SK-N-MC (cell line): ENCODE measurements at regions not wholly inside any gene's neighbourhood (a gene's known extent, or its start where the extent isn't known, plus 50 kb on each side); places are given as distances from the start of the nearest gene placed in this dataset.
"Not testable (repeated sequence)": the region's sequence is repeated elsewhere in the genome, so short reads cannot be mapped to it uniquely, and the experiment has no call there.

Source experiments
- DNase-seq: peaks from one replicate; pipeline ENCODE4 v3.0.0-alpha.2; 2011; ENCODE audit warnings: low read depth, low spot score
- H3K27ac ChIP-seq: fragments of 200-600 bp; sonication (generic); 2 replicates; pipeline ENCODE4 v1.5.1; 2016; ENCODE audit warnings: mixed run types
- H3K36me3 ChIP-seq: fragments of 200-600 bp; sonication (generic); 2 replicates; pipeline ENCODE4 v1.6.1; 2017; ENCODE audit warnings: antibody characterized with exemption, low read length, mixed read lengths; ENCODE audit not compliant: insufficient read depth
- H3K4me3 ChIP-seq: fragments of 200-600 bp; sonication (generic); 2 replicates; pipeline ENCODE4 v1.5.1; 2016
- H3K9ac ChIP-seq: fragments of 200-600 bp; sonication (generic); 2 replicates; pipeline ENCODE4 v1.8.0; 2017; ENCODE audit warnings: mixed run types, mixed read lengths; ENCODE audit not compliant: insufficient read length
- H3K9me3 ChIP-seq: fragments of 200-600 bp; sonication (generic); 2 replicates; pipeline ENCODE4 v1.6.1; 2017; ENCODE audit warnings: low read depth, mild to moderate bottlenecking, antibody characterized with exemption, low read length, moderate library complexity, mixed read lengths
- EZH2 ChIP-seq: fragments of 200-600 bp; sonication (generic); IDR thresholded peaks from one replicate; pipeline ENCODE4 v1.6.1; 2017; ENCODE audit warnings: antibody characterized with exemption
- FOXP2 ChIP-seq: optimal IDR thresholded peaks from 2 replicates; pipeline ENCODE3; 2011; ENCODE audit warnings: mild to moderate bottlenecking, moderate library complexity; ENCODE audit not compliant: insufficient read depth; ENCODE audit errors: extremely low read length, control extremely low read depth
- POLR2AphosphoS5 ChIP-seq: IDR thresholded peaks from 2 replicates; pipeline ENCODE4 v1.6.1; 2012; ENCODE audit warnings: mild to moderate bottlenecking, low read depth, low read length, borderline replicate concordance

- no peak for TF ChIP-seq POLR2AphosphoS5
- TF ChIP-seq EZH2: no peak
- no peak for TF ChIP-seq FOXP2
- H3K36me3 ChIP-seq: no peaks in the 10 kb centered on the region
- H3K27ac ChIP-seq: no peak overlapping the region
- H3K9ac ChIP-seq: no peak overlapping the region
- DNase-seq: no peak
- H3K9me3 ChIP-seq: no peaks in the 10 kb centered on the region
- no peak overlapping the region for H3K4me3 ChIP-seq
These were observed 318.5 kb downstream of the JRKL start for GRCh38 chr11:96708219-96708878.

GRCh38 chr11:96713301-96713700, 323.5 kb downstream of the JRKL start:
- no peak for TF ChIP-seq POLR2AphosphoS5
- TF ChIP-seq EZH2: no peak
- TF ChIP-seq FOXP2: no peak
- no peak overlapping the region for H3K27ac ChIP-seq
- H3K4me3 ChIP-seq: no peak overlapping the region
- H3K9me3 ChIP-seq: no peaks in the 10 kb centered on the region
- H3K36me3 ChIP-seq: no peaks in the 10 kb centered on the region
- no peak overlapping the region for H3K9ac ChIP-seq
- DNase-seq: no peak

- H3K9me3 ChIP-seq: no peaks in the 10 kb centered on the region
These were observed 324.9 kb downstream of the JRKL start for GRCh38 chr11:96714689-96715088.

GRCh38 chr11:96715208-96715607, 325.4 kb downstream of the JRKL start:
- TF ChIP-seq FOXP2 (no peak), EZH2 (no peak), POLR2AphosphoS5 (no peak)
- Histone ChIP-seq H3K36me3 (no peaks in the 10 kb centered on the region), H3K9ac (no peak overlapping the region), H3K4me3 (no peak overlapping the region), H3K9me3 (no peaks in the 10 kb centered on the region), H3K27ac (no peak overlapping the region)
- no peak for DNase-seq

More at GRCh38 chr11:96714689-96715088, 324.9 kb downstream of the JRKL start:
- no peak overlapping the region for H3K4me3 ChIP-seq
- H3K36me3 ChIP-seq: no peaks in the 10 kb centered on the region
- no peak overlapping the region for H3K27ac ChIP-seq
- no peak overlapping the region for H3K9ac ChIP-seq
- no peak for DNase-seq
- no peak for TF ChIP-seq POLR2AphosphoS5
- no peak for TF ChIP-seq FOXP2

- Histone ChIP-seq H3K9ac (no peak overlapping the region), H3K4me3 (peak overlapping the region; percentile 8; the same call in 1 of the 2 replicates), H3K36me3 (no peaks in the 10 kb centered on the region), H3K27ac (no peak overlapping the region), H3K9me3 (no peaks in the 10 kb centered on the region)
- TF ChIP-seq POLR2AphosphoS5 (no peak), EZH2 (no peak), FOXP2 (no peak)
- DNase-seq: no peak
These were observed 346.8 kb downstream of the JRKL start for GRCh38 chr11:96736601-96737000.

GRCh38 chr11:96738311-96738710, 348.5 kb downstream of the JRKL start:
- H3K36me3 ChIP-seq: no peaks in the 10 kb centered on the region
- H3K9me3 ChIP-seq: no peaks in the 10 kb centered on the region
- DNase-seq: no peak
- H3K4me3 ChIP-seq: no peak overlapping the region
- no peak overlapping the region for H3K27ac ChIP-seq
- TF ChIP-seq POLR2AphosphoS5 (no peak), FOXP2 (no peak), EZH2 (no peak)
- H3K9ac ChIP-seq: no peak overlapping the region

GRCh38 chr11:96741068-96741467, 351.3 kb downstream of the JRKL start:
- DNase-seq: no peak
- TF ChIP-seq EZH2 (no peak), POLR2AphosphoS5 (no peak), FOXP2 (no peak)
- H3K9me3 ChIP-seq: no peaks in the 10 kb centered on the region

GRCh38 chr11:96744697-96745096, 354.9 kb downstream of the JRKL start:
- no peak for DNase-seq
- TF ChIP-seq EZH2 (no peak), FOXP2 (no peak), POLR2AphosphoS5 (no peak)
- H3K4me3 ChIP-seq: no peak overlapping the region
- H3K27ac ChIP-seq: no peak overlapping the region
- no peaks in the 10 kb centered on the region for H3K9me3 ChIP-seq
- H3K36me3 ChIP-seq: no peaks in the 10 kb centered on the region
- no peak overlapping the region for H3K9ac ChIP-seq

More at GRCh38 chr11:96741068-96741467, 351.3 kb downstream of the JRKL start:
- Histone ChIP-seq H3K36me3 (no peaks in the 10 kb centered on the region), H3K4me3 (no peak overlapping the region), H3K27ac (no peak overlapping the region), H3K9ac (no peak overlapping the region)

- H3K4me3 ChIP-seq: peak overlapping the region; percentile 52; the same call in 1 of the 2 replicates
- TF ChIP-seq FOXP2 (no peak), EZH2 (no peak), POLR2AphosphoS5 (no peak)
- no peaks in the 10 kb centered on the region for H3K36me3 ChIP-seq
- H3K27ac ChIP-seq: peak overlapping the region; percentile 79
- H3K9ac ChIP-seq: no peak overlapping the region
- H3K9me3 ChIP-seq: no peaks in the 10 kb centered on the region
- DNase-seq: peak; percentile 55
These were observed 359.0 kb downstream of the JRKL start for GRCh38 chr11:96748639-96749370.

- not testable (repeated sequence) for H3K9ac ChIP-seq, H3K4me3 ChIP-seq, DNase-seq, H3K27ac ChIP-seq, H3K36me3 ChIP-seq, H3K9me3 ChIP-seq
These were observed 362.0 kb downstream of the JRKL start for GRCh38 chr11:96751807-96752206.
